NB4 (cell line): ENCODE measurements at regions not wholly inside any gene's neighbourhood (a gene's known extent, or its start where the extent isn't known, plus 50 kb on each side); places are given as distances from the start of the nearest gene placed in this dataset.

Experiments used
- POLR2A ChIP-seq: IDR thresholded peaks from 2 replicates; pipeline ENCODE4 v1.6.1; 2011; ENCODE audit warnings: mild to moderate bottlenecking; ENCODE audit not compliant: insufficient read length; ENCODE audit errors: extremely low read depth
- TF ChIP-seq, protein P1 (sequence below): IDR thresholded peaks from one replicate; pipeline ENCODE4 v1.5.1; 2012; ENCODE audit warnings: low read depth, low read length

DNA sequence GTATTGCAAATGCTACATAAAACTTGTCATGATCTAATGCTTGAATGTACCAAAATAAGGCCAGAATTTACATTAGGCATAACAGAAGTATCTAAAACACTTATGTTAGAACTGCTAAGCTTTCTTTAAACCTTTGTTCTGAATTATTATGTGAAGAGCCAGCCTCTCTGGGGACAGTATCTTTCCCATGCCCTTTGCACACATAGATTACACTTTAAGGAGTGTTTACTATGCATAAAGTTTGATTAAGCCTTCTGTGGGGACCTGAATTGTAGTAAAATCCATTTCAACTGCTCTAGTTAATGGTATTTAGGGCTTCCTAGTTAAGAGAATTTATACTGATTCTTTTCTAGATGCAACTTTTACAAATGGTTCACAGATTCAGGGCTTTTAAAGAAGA is 444.7 kb downstream of the IPMK start:
- TF ChIP-seq, protein P1, sequence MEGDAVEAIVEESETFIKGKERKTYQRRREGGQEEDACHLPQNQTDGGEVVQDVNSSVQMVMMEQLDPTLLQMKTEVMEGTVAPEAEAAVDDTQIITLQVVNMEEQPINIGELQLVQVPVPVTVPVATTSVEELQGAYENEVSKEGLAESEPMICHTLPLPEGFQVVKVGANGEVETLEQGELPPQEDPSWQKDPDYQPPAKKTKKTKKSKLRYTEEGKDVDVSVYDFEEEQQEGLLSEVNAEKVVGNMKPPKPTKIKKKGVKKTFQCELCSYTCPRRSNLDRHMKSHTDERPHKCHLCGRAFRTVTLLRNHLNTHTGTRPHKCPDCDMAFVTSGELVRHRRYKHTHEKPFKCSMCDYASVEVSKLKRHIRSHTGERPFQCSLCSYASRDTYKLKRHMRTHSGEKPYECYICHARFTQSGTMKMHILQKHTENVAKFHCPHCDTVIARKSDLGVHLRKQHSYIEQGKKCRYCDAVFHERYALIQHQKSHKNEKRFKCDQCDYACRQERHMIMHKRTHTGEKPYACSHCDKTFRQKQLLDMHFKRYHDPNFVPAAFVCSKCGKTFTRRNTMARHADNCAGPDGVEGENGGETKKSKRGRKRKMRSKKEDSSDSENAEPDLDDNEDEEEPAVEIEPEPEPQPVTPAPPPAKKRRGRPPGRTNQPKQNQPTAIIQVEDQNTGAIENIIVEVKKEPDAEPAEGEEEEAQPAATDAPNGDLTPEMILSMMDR: no peak
- TF ChIP-seq POLR2A: no peak
